ENCODE measurements at regions not wholly inside any gene's neighbourhood (a gene's known extent, or its start where the extent isn't known, plus 50 kb on each side); places are given as distances from the start of the nearest gene placed in this dataset.

- TF ChIP-seq CTCF (IDR thresholded peaks at IDR 0.05; ENCODE audit: low read depth, low read length, poor library complexity, severe bottlenecking), result no peak
- no peak for TF ChIP-seq EZH2phosphoT487 (IDR thresholded peaks at IDR 0.05; ENCODE audit: borderline replicate concordance, low read length)
Measured at GRCh38 chr13:85910962-85911361, 111.7 kb upstream of the SLITRK6 start.

Data from DOHH2 (cell line).